ENCODE measurements at regions not wholly inside any gene's neighbourhood (a gene's known extent, or its start where the extent isn't known, plus 50 kb on each side); places are given as distances from the start of the nearest gene placed in this dataset.

DNA sequence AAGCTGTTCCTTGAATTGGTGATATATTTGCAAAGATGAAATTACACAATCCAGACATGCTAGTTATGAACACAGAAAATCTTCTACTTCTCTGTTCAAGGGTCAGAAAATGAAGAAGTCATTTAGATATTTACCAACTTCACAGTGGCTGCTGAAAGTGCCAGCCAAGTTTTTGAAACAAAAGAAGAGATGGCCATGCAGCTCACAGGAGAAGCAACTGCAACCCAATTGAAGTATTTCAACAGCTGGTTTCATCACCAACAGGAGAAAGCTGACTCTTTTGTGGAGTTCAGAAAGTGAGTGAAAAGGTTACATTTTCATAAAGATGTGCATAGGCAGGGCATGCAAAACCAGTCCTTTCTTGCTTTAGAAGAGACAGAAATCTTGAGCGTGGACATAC lies 70.1 kb upstream of the LSM6 start:
- TF ChIP-seq, protein P1, sequence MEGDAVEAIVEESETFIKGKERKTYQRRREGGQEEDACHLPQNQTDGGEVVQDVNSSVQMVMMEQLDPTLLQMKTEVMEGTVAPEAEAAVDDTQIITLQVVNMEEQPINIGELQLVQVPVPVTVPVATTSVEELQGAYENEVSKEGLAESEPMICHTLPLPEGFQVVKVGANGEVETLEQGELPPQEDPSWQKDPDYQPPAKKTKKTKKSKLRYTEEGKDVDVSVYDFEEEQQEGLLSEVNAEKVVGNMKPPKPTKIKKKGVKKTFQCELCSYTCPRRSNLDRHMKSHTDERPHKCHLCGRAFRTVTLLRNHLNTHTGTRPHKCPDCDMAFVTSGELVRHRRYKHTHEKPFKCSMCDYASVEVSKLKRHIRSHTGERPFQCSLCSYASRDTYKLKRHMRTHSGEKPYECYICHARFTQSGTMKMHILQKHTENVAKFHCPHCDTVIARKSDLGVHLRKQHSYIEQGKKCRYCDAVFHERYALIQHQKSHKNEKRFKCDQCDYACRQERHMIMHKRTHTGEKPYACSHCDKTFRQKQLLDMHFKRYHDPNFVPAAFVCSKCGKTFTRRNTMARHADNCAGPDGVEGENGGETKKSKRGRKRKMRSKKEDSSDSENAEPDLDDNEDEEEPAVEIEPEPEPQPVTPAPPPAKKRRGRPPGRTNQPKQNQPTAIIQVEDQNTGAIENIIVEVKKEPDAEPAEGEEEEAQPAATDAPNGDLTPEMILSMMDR (IDR thresholded peaks at IDR 0.05; ENCODE audit: control extremely low read depth in 1 of 3, insufficient read depth in 1 of 3, low read depth in 1 of 3, low read length in 3 of 3): no peak
- TF ChIP-seq MAFK (IDR thresholded peaks at IDR 0.05; ENCODE audit: low read depth, low read length) (no peak), EP300 (IDR thresholded peaks at IDR 0.05; ENCODE audit: borderline replicate concordance in 1 of 2, low read depth in 2 of 2, low read length in 2 of 2) (no peak), RNF2 (IDR thresholded peaks at IDR 0.05; ENCODE audit: borderline replicate concordance, low read depth, low read length, missing control alignments, poor library complexity, severe bottlenecking) (no peak), YY1 (IDR thresholded peaks at IDR 0.05; ENCODE audit: low read depth, low read length) (no peak), POLR2A (IDR thresholded peaks at IDR 0.05; ENCODE audit: control extremely low read depth in 1 of 2, low read depth in 2 of 2, low read length in 2 of 2) (no peak), NANOG (IDR thresholded peaks at IDR 0.05; ENCODE audit: insufficient read depth, low read depth, low read length, poor library complexity, severe bottlenecking) (no peak)
- TF ChIP-seq, protein P2, sequence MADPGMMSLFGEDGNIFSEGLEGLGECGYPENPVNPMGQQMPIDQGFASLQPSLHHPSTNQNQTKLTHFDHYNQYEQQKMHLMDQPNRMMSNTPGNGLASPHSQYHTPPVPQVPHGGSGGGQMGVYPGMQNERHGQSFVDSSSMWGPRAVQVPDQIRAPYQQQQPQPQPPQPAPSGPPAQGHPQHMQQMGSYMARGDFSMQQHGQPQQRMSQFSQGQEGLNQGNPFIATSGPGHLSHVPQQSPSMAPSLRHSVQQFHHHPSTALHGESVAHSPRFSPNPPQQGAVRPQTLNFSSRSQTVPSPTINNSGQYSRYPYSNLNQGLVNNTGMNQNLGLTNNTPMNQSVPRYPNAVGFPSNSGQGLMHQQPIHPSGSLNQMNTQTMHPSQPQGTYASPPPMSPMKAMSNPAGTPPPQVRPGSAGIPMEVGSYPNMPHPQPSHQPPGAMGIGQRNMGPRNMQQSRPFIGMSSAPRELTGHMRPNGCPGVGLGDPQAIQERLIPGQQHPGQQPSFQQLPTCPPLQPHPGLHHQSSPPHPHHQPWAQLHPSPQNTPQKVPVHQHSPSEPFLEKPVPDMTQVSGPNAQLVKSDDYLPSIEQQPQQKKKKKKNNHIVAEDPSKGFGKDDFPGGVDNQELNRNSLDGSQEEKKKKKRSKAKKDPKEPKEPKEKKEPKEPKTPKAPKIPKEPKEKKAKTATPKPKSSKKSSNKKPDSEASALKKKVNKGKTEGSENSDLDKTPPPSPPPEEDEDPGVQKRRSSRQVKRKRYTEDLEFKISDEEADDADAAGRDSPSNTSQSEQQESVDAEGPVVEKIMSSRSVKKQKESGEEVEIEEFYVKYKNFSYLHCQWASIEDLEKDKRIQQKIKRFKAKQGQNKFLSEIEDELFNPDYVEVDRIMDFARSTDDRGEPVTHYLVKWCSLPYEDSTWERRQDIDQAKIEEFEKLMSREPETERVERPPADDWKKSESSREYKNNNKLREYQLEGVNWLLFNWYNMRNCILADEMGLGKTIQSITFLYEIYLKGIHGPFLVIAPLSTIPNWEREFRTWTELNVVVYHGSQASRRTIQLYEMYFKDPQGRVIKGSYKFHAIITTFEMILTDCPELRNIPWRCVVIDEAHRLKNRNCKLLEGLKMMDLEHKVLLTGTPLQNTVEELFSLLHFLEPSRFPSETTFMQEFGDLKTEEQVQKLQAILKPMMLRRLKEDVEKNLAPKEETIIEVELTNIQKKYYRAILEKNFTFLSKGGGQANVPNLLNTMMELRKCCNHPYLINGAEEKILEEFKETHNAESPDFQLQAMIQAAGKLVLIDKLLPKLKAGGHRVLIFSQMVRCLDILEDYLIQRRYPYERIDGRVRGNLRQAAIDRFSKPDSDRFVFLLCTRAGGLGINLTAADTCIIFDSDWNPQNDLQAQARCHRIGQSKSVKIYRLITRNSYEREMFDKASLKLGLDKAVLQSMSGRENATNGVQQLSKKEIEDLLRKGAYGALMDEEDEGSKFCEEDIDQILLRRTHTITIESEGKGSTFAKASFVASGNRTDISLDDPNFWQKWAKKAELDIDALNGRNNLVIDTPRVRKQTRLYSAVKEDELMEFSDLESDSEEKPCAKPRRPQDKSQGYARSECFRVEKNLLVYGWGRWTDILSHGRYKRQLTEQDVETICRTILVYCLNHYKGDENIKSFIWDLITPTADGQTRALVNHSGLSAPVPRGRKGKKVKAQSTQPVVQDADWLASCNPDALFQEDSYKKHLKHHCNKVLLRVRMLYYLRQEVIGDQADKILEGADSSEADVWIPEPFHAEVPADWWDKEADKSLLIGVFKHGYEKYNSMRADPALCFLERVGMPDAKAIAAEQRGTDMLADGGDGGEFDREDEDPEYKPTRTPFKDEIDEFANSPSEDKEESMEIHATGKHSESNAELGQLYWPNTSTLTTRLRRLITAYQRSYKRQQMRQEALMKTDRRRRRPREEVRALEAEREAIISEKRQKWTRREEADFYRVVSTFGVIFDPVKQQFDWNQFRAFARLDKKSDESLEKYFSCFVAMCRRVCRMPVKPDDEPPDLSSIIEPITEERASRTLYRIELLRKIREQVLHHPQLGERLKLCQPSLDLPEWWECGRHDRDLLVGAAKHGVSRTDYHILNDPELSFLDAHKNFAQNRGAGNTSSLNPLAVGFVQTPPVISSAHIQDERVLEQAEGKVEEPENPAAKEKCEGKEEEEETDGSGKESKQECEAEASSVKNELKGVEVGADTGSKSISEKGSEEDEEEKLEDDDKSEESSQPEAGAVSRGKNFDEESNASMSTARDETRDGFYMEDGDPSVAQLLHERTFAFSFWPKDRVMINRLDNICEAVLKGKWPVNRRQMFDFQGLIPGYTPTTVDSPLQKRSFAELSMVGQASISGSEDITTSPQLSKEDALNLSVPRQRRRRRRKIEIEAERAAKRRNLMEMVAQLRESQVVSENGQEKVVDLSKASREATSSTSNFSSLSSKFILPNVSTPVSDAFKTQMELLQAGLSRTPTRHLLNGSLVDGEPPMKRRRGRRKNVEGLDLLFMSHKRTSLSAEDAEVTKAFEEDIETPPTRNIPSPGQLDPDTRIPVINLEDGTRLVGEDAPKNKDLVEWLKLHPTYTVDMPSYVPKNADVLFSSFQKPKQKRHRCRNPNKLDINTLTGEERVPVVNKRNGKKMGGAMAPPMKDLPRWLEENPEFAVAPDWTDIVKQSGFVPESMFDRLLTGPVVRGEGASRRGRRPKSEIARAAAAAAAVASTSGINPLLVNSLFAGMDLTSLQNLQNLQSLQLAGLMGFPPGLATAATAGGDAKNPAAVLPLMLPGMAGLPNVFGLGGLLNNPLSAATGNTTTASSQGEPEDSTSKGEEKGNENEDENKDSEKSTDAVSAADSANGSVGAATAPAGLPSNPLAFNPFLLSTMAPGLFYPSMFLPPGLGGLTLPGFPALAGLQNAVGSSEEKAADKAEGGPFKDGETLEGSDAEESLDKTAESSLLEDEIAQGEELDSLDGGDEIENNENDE (IDR thresholded peaks at IDR 0.05; ENCODE audit: insufficient replicate concordance, low read length): no peak

Measured in H1 (cell line).